Breast epithelium (tissue), 4 donors: ENCODE measurements at regions not wholly inside any gene's neighbourhood (a gene's known extent, or its start where the extent isn't known, plus 50 kb on each side); places are given as distances from the start of the nearest gene placed in this dataset.
"Not testable (repeated sequence)": the region's sequence is repeated elsewhere in the genome, so short reads cannot be mapped to it uniquely, and the experiment has no call there.

ENCODE experiments used
- DNase-seq, 2 donors: peaks; one replicate each; pipeline ENCODE4 v3.0.0-alpha.2; 2019; ENCODE audit warnings: low spot score in 2 of 2
- H3K27ac ChIP-seq, 2 donors: fragments of 200-600 bp; sonication (generic) in 1 of 2; one replicate each; pipeline ENCODE4 v1.5.1; 2016 to 2019; ENCODE audit warnings: mild to moderate bottlenecking in 1 of 2
- H3K27me3 ChIP-seq, 2 donors: fragments of 200-600 bp; sonication (generic) in 1 of 2; one replicate each; pipeline versions ENCODE4 v1.5.1 to v1.6.0; 2017 to 2019; ENCODE audit warnings: control low read depth in 1 of 2, mild to moderate bottlenecking in 1 of 2
- H3K36me3 ChIP-seq: fragments of 200-600 bp; one replicate; pipeline ENCODE4 v1.5.1; 2019
- H3K4me1 ChIP-seq, 2 donors: fragments of 200-600 bp; sonication (generic); one replicate each; pipeline ENCODE4 v1.5.1; 2016 to 2019; ENCODE audit warnings: control low read depth in 1 of 2
- H3K4me3 ChIP-seq, 3 donors: fragments of 200-600 bp; sonication (generic); 1 replicate in 2 of 3; 2 replicates in 1 of 3; pipeline ENCODE4 v1.5.1; 2016 to 2019; ENCODE audit warnings: mild to moderate bottlenecking in 3 of 3, moderate library complexity in 2 of 3
- H3K9me3 ChIP-seq, 2 donors: fragments of 200-600 bp; sonication (generic) in 1 of 2; one replicate each; pipeline ENCODE4 v1.5.1; 2016 to 2019; ENCODE audit warnings: control low read depth in 1 of 2
- POLR2A ChIP-seq: fragments of 450-650 bp; IDR thresholded peaks from one replicate; pipeline ENCODE4 v1.6.1; 2016; ENCODE audit warnings: antibody characterized with exemption, mild to moderate bottlenecking, moderate library complexity
- POLR2AphosphoS5 ChIP-seq, 3 donors: sonication (generic); formaldehyde crosslinking; IDR thresholded peaks; one replicate each; pipeline ENCODE4 v1.6.1; 2017; ENCODE audit warnings: antibody characterized with exemption in 3 of 3
- intact Hi-C: fragments of 100-400 bp; cut with DNase I; formaldehyde crosslinking; loops from one replicate; pipeline ENCODE4 v1.15.1; 2023; ENCODE audit warnings: low total_unique reads
- TF ChIP-seq, protein P1 (sequence below), 3 donors: fragments of 450-650 bp; IDR thresholded peaks; one replicate each; pipeline ENCODE4 v1.5.1; 2016 to 2017; ENCODE audit warnings: antibody characterized with exemption in 3 of 3, mild to moderate bottlenecking in 3 of 3, moderate library complexity in 3 of 3

DNA sequence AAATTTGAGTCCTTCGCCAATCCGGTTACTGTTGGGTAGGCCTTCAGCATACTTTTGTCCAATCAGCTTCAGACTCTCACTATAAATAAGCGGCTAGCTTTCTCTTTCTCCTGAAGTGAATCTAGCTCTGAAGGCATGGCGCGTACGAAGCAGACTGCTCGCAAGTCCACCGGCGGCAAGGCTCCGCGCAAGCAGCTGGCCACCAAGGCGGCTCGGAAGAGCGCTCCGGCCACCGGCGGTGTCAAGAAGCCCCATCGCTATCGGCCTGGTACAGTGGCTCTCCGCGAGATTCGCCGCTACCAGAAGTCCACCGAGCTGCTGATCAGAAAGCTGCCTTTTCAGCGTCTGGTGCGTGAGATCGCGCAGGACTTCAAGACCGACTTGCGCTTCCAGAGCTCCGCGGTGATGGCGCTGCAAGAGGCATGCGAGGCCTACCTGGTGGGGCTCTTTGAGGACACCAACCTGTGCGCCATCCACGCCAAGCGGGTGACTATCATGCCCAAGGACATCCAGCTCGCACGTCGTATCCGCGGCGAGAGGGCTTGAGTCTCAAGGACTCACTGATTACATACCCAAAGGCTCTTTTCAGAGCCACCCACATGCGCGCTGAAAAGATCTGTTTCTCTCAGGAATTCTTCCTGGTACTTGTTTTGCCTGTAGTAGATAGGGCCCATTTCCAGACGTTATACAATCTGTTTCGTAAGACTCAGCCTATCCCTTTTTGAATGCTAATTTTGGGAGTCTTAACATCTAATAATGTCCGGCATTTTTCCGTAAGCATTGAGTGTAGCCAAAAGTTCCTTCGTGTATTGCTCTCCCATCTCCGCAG is 102.0 kb downstream of the OR2B2 start:
- intact Hi-C loops = loop anchor here (5.0 kb wide), 1 partner anchor 332 kb away; the partner anchor contains the start of gene ZKSCAN8
- Histone ChIP-seq H3K27ac (peak overlapping the region; percentile 94 to 95), H3K9me3 (no peaks in the 10 kb centered on the region), H3K4me1 (no peaks in the 10 kb centered on the region), H3K36me3 (no peaks in the 10 kb centered on the region), H3K27me3 (no peaks in the 10 kb centered on the region), H3K4me3 (peak overlapping the region; percentile 51 to 79 (median 69))
- DNase-seq = peak; percentile 73 to 74
- TF ChIP-seq, protein P1, sequence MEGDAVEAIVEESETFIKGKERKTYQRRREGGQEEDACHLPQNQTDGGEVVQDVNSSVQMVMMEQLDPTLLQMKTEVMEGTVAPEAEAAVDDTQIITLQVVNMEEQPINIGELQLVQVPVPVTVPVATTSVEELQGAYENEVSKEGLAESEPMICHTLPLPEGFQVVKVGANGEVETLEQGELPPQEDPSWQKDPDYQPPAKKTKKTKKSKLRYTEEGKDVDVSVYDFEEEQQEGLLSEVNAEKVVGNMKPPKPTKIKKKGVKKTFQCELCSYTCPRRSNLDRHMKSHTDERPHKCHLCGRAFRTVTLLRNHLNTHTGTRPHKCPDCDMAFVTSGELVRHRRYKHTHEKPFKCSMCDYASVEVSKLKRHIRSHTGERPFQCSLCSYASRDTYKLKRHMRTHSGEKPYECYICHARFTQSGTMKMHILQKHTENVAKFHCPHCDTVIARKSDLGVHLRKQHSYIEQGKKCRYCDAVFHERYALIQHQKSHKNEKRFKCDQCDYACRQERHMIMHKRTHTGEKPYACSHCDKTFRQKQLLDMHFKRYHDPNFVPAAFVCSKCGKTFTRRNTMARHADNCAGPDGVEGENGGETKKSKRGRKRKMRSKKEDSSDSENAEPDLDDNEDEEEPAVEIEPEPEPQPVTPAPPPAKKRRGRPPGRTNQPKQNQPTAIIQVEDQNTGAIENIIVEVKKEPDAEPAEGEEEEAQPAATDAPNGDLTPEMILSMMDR (IDR thresholded peaks at IDR 0.05) = peak in 1 of 3 donors; percentile 11
- TF ChIP-seq POLR2A (peak; percentile 95), POLR2AphosphoS5 (IDR thresholded peaks at IDR 0.05) (peak; percentile 97 to 98 (median 98))

DNA sequence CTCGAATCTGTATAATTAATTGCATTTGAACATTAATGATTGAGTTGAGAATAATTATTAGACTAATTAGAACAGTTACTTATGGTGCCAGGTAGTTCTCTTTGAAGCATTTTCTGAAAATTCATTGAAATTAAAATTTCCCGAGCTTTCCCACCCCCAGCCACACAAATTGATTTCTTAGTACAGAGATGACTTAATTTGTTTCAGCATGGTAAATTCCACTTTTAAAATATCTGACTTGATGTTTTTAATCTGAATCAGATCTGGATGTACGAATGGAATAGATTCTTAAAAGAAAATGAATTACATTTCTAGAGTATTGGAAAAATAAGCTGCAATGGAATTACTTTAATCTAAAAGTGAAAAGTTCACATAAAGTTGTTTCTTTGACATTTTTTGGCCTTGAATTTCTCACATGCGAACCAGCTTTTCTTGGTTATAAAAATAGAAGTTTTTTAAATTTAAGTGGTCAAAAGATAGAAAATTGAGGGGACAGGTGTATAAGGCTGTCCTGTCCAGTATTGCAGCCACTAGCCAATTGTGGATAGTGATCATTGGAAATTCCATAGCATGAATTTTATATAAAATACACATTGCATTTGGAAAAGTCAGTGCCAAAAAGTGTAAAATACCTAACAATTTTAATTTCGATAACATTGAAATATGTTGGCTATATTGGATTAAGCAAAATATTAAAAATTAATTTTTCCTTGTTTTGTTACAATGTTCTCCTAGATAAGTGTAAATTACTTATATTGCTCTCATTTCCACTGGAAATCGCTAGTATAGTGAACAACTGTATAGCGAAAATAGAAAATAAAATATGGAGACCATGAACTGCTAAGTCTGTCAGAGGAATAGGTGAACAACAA is 102.9 kb downstream of the OR2B2 start:
- H3K4me1 ChIP-seq = no peaks in the 10 kb centered on the region
- no peak for TF ChIP-seq POLR2A
- TF ChIP-seq, protein P1 (IDR thresholded peaks at IDR 0.05) = no peak
- TF ChIP-seq POLR2AphosphoS5 (IDR thresholded peaks at IDR 0.05) = no peak
- no peaks in the 10 kb centered on the region for H3K36me3 ChIP-seq
- H3K27ac ChIP-seq = peak overlapping the region; percentile 94 to 95
- no peaks in the 10 kb centered on the region for H3K27me3 ChIP-seq
- DNase-seq = no peak
- intact Hi-C loops = loop anchor here (5.0 kb wide), 1 partner anchor 333 kb away; the partner anchor contains the start of gene ZKSCAN8
- no peaks in the 10 kb centered on the region for H3K9me3 ChIP-seq
- peak overlapping the region; percentile 51 to 79 (median 69) for H3K4me3 ChIP-seq

DNA sequence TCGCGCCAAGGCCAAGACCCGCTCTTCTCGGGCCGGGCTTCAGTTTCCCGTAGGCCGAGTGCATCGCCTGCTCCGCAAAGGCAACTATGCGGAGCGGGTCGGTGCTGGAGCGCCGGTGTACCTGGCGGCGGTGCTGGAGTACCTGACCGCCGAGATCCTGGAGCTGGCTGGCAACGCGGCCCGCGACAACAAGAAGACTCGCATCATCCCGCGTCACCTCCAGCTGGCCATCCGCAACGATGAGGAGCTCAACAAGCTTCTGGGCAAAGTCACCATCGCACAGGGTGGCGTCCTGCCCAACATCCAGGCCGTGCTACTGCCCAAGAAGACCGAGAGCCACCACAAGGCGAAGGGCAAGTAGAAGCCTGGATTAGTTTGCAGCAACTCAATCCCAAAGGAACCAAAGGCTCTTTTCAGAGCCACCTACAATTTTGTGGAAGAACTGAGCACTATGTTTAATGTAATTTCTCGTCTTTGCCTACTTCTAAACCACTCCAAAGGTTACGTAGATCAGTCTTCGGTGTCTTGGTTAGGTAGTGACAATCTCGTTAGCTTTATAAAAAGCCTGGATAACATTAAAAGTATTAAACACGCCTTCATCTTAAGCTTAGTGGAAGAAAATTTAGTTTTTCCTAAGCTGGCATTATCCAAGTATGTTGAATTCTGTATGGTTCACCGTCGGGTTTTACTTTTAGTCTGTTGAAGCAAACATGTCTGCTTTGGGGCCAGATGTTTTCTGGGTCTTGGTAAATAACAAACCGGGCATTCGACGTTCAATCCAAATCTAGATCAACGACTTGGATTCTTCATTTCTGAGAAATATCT is 103.7 kb downstream of the OR2B2 start:
- not testable (repeated sequence) for H3K36me3 ChIP-seq, DNase-seq, H3K4me1 ChIP-seq, H3K27me3 ChIP-seq, H3K9me3 ChIP-seq
- Histone ChIP-seq H3K27ac (peak overlapping the region; percentile 85 to 94), H3K4me3 (peak overlapping the region; percentile 47 to 66 (median 65))
- TF ChIP-seq POLR2AphosphoS5 (IDR thresholded peaks at IDR 0.05) = peak in 1 of 3 donors; percentile 32
- intact Hi-C loops = loop anchor here (5.0 kb wide), 1 partner anchor 334 kb away; the partner anchor contains the start of gene ZKSCAN8

DNA sequence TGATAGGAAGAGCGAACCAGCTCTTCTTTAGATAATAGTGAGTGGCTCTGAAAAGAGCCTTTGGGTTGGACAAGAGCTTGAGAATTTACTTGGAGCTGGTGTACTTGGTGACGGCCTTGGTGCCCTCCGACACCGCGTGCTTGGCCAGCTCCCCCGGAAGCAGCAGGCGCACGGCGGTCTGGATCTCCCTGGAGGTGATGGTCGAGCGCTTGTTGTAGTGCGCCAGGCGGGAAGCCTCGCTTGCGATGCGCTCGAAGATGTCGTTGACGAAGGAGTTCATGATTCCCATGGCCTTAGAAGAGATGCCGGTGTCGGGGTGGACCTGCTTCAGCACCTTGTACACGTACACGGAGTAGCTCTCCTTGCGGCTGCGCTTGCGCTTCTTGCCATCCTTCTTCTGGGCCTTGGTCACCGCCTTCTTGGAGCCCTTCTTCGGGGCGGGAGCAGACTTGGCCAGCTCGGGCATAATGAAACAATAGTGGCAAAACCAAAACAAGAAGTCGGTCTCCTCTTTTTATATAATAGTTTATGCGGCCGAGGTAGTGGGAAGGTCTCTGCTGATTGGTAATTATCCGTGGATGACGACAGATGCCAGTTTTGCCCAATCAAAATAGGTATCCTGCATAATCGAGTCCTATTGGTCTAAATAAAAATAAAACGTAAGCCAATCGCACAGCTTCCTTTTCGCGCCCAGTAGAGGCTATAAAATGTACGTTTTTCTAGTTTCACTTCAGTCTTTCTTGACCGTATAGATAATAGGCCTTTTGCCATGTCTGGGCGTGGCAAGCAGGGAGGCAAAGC is 104.6 kb downstream of the OR2B2 start:
- peak overlapping the region; percentile 85 to 94 for H3K27ac ChIP-seq
- peak overlapping the region; percentile 47 to 66 (median 65) for H3K4me3 ChIP-seq
- not testable (repeated sequence) for H3K9me3 ChIP-seq, H3K4me1 ChIP-seq, H3K36me3 ChIP-seq, H3K27me3 ChIP-seq
- peak; percentile 30 for TF ChIP-seq POLR2A
- peak; percentile 51 to 75 (median 67) for TF ChIP-seq POLR2AphosphoS5 (IDR thresholded peaks at IDR 0.05)
- peak; percentile 59 to 89 for DNase-seq
- intact Hi-C loops = loop anchor here (5.0 kb wide), 1 partner anchor 335 kb away; the partner anchor contains the start of gene ZKSCAN8

DNA sequence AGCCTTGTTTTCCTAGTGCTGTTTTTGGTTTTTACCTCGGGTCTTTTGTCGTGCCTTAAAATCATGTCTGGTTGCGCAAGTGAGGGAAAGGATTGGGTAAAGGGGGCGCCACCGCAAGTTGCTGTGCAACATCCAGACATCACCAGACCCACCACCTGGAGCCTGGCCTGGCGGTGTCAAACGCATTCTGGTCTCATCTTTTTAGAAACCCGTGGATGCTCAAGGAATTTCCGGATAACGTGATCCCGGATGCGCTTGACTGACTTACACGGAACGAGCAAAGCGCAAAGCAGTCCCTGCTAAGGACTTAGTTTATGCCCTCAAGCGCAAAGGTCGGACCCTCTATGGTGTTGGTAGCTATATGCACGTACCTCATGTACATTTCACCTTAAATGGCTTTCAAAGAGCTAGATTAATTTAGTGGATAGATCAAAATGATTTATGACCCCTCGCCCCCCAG is 105.2 kb downstream of the OR2B2 start:
- Histone ChIP-seq H3K9me3 (no peaks in the 10 kb centered on the region), H3K4me3 (peak overlapping the region; percentile 47 to 66 (median 65)), H3K27ac (peak overlapping the region; percentile 85 to 94), H3K4me1 (no peaks in the 10 kb centered on the region), H3K27me3 (no peaks in the 10 kb centered on the region), H3K36me3 (no peaks in the 10 kb centered on the region)
- TF ChIP-seq POLR2AphosphoS5 (IDR thresholded peaks at IDR 0.05) = peak in 1 of 3 donors; percentile 29
- TF ChIP-seq, protein P1 (IDR thresholded peaks at IDR 0.05) = no peak
- intact Hi-C loops = loop anchor here (5.0 kb wide), 1 partner anchor 335 kb away; the partner anchor contains the start of gene ZKSCAN8
- DNase-seq = no peak
